CD4-positive, alpha-beta memory T cell (primary cell): ENCODE measurements at regions not wholly inside any gene's neighbourhood (a gene's known extent, or its start where the extent isn't known, plus 50 kb on each side); places are given as distances from the start of the nearest gene placed in this dataset.
A peak's percentile ranks its signal among the peaks of the same experiment; 100 is the strongest.

Experiments
- CTCF ChIA-PET: fragments of 350-600 bp; sonication (Branson Sonifier 250); formaldehyde crosslinking; loops from one replicate; lab custom pipeline; 2021; ENCODE audit warnings: inconsistent platforms; ENCODE audit not compliant: partially characterized antibody; lab: Charles Lee
- POLR2A ChIA-PET: fragments of 350-600 bp; sonication (Branson Sonifier 250); formaldehyde crosslinking; loops from one replicate; lab custom pipeline; 2021; ENCODE audit not compliant: partially characterized antibody; lab: Charles Lee
- DNase-seq, 5 donors: peaks; one replicate each; pipeline versions ENCODE4 v3.0.0 to v3.0.0-alpha.2; 2020 to 2022; ENCODE audit warnings: mixed read lengths in 1 of 5
- H3K27ac ChIP-seq: one replicate; pipeline ENCODE4 v1.7.0; 2013; ENCODE audit warnings: low read depth, low read length
- H3K27me3 ChIP-seq: 2 replicates; pipeline ENCODE4 v1.7.0; 2013; ENCODE audit warnings: mild to moderate bottlenecking, low read length, moderate library complexity; ENCODE audit not compliant: insufficient read depth
- H3K36me3 ChIP-seq: 2 replicates; pipeline ENCODE4 v1.7.0; 2013; ENCODE audit warnings: mild to moderate bottlenecking, low read length, moderate library complexity; ENCODE audit not compliant: insufficient read depth
- H3K4me1 ChIP-seq: 2 replicates; pipeline ENCODE4 v1.7.0; 2013; ENCODE audit warnings: mild to moderate bottlenecking, low read length, moderate library complexity; ENCODE audit not compliant: insufficient read depth
- H3K4me3 ChIP-seq, 2 donors: one replicate each; pipeline ENCODE4 v1.7.0; 2013; ENCODE audit warnings: low read length in 2 of 2, mild to moderate bottlenecking in 1 of 2
- H3K9me3 ChIP-seq, 2 donors: one replicate each; pipeline ENCODE4 v1.7.0; 2013; ENCODE audit warnings: low read length in 2 of 2, control low read depth in 1 of 2; ENCODE audit not compliant: control insufficient read depth in 1 of 2
- H3K27ac Mint-ChIP-seq, 7 donors: one replicate each; pipeline ENCODE4 v1.8.0; 2020 to 2021; ENCODE audit warnings: mixed read lengths in 7 of 7, mild to moderate bottlenecking in 6 of 7, inconsistent platforms in 3 of 7, moderate library complexity in 3 of 7
- H3K27me3 Mint-ChIP-seq, 2 donors: one replicate each; pipeline ENCODE4 v1.8.0; 2020 to 2021; ENCODE audit warnings: mixed read lengths in 2 of 2
- H3K36me3 Mint-ChIP-seq, 2 donors: one replicate each; pipeline ENCODE4 v1.8.0; 2020 to 2021; ENCODE audit warnings: mixed read lengths in 2 of 2, inconsistent platforms in 1 of 2, mild to moderate bottlenecking in 1 of 2
- H3K4me1 Mint-ChIP-seq, 4 donors: one replicate each; pipeline ENCODE4 v1.8.0; 2020 to 2021; ENCODE audit warnings: mixed read lengths in 4 of 4, mild to moderate bottlenecking in 1 of 4
- H3K4me3 Mint-ChIP-seq, 8 donors: one replicate each; pipeline ENCODE4 v1.8.0; 2020 to 2021; ENCODE audit warnings: mixed read lengths in 8 of 8, mild to moderate bottlenecking in 7 of 8, moderate library complexity in 6 of 8, inconsistent platforms in 3 of 8
- H3K9me3 Mint-ChIP-seq, 8 donors: one replicate each; pipeline ENCODE4 v1.8.0; 2020 to 2021; ENCODE audit warnings: mixed read lengths in 8 of 8, mild to moderate bottlenecking in 5 of 8, inconsistent platforms in 3 of 8, moderate library complexity in 1 of 8
- intact Hi-C: fragments of 100-400 bp; cut with micrococcal nuclease; formaldehyde crosslinking; loops from one replicate; pipeline ENCODE4 v1.15.1; 2023

DNA sequence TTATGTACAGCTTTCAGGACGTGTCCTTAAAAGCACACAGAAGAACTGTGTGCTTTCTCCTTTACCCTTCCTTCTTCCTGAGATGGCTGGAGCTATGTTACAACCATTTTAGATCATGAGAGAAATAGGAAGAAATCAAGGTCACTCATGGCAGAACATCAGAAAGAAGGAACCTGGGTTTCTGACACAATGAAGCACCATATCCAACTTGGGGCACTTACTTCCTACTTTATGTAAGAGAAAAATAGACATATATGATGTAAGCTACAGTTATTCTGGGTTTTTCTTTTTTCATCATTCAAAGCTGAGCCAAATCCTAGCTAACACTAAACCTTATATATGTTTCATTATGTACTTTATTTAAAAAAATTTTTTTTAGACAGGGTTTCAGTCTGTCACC lies 79.5 kb downstream of the FAM161A start:
- Histone ChIP-seq H3K27ac (no peak overlapping the region), H3K4me1 (no peaks in the 10 kb centered on the region), H3K27me3 (no peaks in the 10 kb centered on the region), H3K4me3 (no peak overlapping the region), H3K9me3 (no peaks in the 10 kb centered on the region), H3K36me3 (no peaks in the 10 kb centered on the region)
- ChIA-PET POLR2A (interaction anchor here (0.9 kb wide), 1 partner anchor 10 kb away, joined by 3 read pairs; no protein-coding TSS in a partner anchor), CTCF (no interaction called here)
- intact Hi-C loops: no loop called here
- no peak for DNase-seq
- H3K36me3 Mint-ChIP-seq: no peaks in the 10 kb centered on the region
- peaks cover 11 to 24% of the 10 kb centered on the region in 2 donors for H3K27me3 Mint-ChIP-seq
- no peak overlapping the region for H3K27ac Mint-ChIP-seq
- peaks cover 0 to 5% (median under 1%) of the 10 kb centered on the region in 8 donors for H3K9me3 Mint-ChIP-seq
- no peak overlapping the region for H3K4me3 Mint-ChIP-seq
- no peaks in the 10 kb centered on the region for H3K4me1 Mint-ChIP-seq

DNA sequence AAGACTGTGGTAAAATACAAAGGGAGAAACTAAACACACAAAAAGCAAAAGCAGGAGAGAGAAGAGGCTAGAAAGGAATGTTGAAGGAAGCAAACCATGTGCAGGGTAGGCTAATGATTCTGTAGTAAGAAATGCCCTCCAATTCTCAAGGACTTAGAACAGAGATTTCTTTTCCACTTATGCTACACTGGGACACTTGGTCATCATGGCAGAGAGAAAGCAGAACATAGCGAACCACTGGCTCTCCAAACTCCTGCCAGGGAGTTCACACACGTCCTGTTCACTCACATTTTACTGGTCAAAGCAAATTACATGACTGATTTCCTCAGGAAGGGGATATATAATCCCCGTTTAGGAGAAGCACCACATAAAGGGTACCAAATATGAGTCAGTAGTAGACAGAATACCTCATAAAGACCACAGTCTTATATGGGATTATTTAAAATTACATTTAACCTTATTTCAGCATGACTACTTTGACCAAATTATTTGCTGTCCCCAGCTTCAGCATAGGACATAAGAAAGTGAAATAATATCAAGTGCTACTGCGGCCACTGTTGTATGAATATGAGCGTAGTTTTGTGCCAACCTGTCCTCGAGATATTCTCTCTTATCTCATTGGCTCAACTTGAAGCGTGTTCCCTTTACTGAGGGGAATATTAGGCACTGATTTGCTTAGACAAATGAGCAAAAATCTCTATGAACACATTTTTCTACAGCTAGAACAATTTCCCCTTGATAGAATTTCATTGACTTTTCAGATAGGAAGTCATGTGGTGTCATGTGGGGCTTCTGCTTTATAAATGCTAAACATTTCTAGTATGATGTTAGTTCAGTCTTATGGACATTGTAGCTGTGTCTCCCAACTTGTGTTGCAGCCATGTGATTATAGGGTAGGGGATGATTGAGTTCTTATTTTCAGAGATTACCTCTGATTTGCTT lies 81.7 kb downstream of the FAM161A start:
- ChIA-PET CTCF (no interaction called here), POLR2A (no interaction called here)
- Histone ChIP-seq H3K4me1 (no peaks in the 10 kb centered on the region), H3K27ac (no peak overlapping the region), H3K36me3 (no peaks in the 10 kb centered on the region), H3K9me3 (no peaks in the 10 kb centered on the region), H3K27me3 (no peaks in the 10 kb centered on the region), H3K4me3 (no peak overlapping the region)
- peaks cover 11 to 15% of the 10 kb centered on the region in 2 donors for H3K27me3 Mint-ChIP-seq
- H3K4me3 Mint-ChIP-seq: no peak overlapping the region
- no peaks in the 10 kb centered on the region for H3K36me3 Mint-ChIP-seq
- intact Hi-C loops: no loop called here
- no peak overlapping the region for H3K27ac Mint-ChIP-seq
- H3K4me1 Mint-ChIP-seq: no peaks in the 10 kb centered on the region
- no peak for DNase-seq
- H3K9me3 Mint-ChIP-seq: peaks cover 0 to 2% (median 0%) of the 10 kb centered on the region in 8 donors

DNA sequence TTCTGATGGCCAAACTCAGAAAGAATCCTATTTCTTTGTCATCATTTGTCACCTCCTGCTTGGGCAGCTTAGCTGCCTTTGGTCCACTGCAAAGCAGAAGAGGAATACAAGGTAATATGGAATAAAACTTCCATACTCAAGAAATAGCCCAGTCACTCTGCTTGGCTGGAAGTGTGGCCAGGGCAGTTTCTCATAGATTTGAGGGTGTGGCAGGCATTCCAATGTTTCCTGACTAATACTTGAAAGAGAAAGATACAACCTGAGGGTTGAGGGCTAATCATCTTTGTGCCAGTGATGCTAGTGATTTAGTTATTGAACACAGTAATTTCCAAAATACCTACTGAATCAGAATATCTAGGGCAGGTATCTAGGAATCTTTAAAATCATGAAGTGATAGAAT lies 83.1 kb downstream of the FAM161A start:
- no peak overlapping the region for H3K4me3 ChIP-seq
- DNase-seq: no peak
- intact Hi-C loops: no loop called here
- CTCF ChIA-PET: no interaction called here
- Mint-ChIP-seq H3K27ac (no peak overlapping the region), H3K9me3 (peaks cover 0 to 4% (median 0%) of the 10 kb centered on the region in 8 donors), H3K4me3 (no peak overlapping the region), H3K36me3 (no peaks in the 10 kb centered on the region), H3K4me1 (no peaks in the 10 kb centered on the region), H3K27me3 (peaks cover 6 to 10% of the 10 kb centered on the region in 2 donors)
- no peaks in the 10 kb centered on the region for H3K9me3 ChIP-seq
- no peaks in the 10 kb centered on the region for H3K4me1 ChIP-seq
- POLR2A ChIA-PET: no interaction called here
- H3K36me3 ChIP-seq: no peaks in the 10 kb centered on the region
- H3K27me3 ChIP-seq: no peaks in the 10 kb centered on the region
- H3K27ac ChIP-seq: no peak overlapping the region

DNA sequence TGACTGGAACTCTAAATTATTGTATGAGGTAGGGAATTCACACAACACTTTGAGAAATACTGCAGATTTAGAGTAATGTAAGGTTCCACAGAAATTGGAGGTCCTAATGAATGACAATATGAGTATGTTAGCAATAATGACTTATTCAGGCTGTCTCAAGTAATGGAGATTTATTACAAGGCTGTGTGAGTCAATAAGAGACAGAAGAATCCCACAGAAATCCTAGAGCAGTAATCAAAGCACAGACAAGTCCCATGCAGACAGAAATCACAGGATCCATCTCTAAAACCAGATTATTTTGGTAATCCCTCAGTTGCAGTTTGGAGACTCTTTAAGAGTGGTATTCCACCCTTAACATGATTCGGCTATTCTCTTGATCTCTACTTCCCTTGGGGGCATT lies 83.6 kb downstream of the FAM161A start:
- Mint-ChIP-seq H3K27ac (no peak overlapping the region), H3K36me3 (no peaks in the 10 kb centered on the region), H3K4me3 (no peak overlapping the region), H3K4me1 (no peaks in the 10 kb centered on the region), H3K9me3 (peaks cover 0 to 4% (median 0%) of the 10 kb centered on the region in 8 donors), H3K27me3 (peaks cover 6 to 10% of the 10 kb centered on the region in 2 donors)
- POLR2A ChIA-PET: no interaction called here
- H3K36me3 ChIP-seq: no peaks in the 10 kb centered on the region
- H3K4me1 ChIP-seq: no peaks in the 10 kb centered on the region
- no peaks in the 10 kb centered on the region for H3K27me3 ChIP-seq
- CTCF ChIA-PET: no interaction called here
- no peak overlapping the region for H3K27ac ChIP-seq
- no peak overlapping the region for H3K4me3 ChIP-seq
- intact Hi-C loops: no loop called here
- DNase-seq: no peak
- no peaks in the 10 kb centered on the region for H3K9me3 ChIP-seq

DNA sequence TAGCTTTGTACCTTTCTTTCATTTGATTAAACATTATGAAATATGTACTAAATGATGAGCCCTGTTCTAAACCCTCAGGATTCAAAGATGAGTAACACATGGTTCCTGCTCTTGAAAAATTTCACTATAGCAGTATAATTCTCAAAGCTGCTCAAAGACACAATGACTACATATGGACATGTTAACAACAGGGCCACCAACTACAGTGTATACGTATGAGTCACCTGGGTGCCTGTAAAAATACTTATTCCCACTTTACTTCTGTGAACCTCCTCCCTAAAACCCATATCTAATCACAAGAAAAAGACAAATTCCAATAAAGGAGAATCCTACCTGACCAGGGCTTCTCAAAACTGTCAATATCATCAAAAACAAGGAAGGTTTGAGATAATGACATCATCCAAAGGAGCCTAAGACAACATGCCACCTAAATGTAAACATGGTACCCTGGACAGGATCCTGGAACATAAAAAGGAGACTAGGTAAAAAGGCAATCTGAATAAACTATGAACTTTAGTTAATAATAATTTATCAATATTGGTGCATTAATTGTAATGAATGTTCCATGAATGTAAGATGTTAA lies 84.7 kb downstream of the FAM161A start:
- POLR2A ChIA-PET: no interaction called here
- H3K4me1 ChIP-seq: peaks cover 5% of the 10 kb centered on the region
- H3K4me1 Mint-ChIP-seq: peaks cover 2 to 5% (median 4%) of the 10 kb centered on the region in 4 donors

DNA sequence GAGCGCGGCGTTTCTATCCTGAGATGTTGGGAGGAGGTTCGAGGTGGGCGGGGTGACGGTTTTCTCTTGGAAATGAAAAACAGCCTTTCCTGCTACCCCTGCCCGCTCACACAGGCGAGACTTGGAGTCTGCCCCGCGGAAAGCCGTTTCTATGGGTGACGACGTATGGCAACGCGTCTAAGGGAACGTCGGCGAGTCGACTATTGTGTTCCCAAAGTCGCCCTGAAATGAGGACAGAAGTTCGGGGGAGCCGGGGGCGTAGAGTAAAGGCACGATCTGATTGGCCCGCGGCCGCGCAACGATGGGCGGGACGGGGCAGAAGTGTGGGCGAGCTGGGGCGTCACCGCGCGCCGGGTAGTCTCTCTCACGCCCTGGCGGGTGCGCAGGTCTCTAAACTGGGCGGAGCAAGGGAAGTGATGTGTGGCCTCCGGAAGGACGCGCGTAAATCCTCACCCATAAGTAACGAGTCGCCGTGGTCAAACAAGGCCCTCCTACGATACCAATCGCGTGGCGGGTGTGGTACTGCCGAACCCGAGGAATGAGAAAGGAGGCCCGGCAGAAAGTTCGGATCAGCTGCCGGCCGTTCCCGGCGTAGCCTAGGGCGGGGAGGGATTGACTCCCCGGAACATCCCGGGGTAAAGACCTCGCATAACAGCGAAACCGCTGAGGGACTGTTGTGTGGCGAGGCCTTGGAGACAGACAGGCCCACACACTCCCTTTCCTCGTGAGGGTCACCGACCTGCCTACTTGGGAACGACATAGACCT lies 89.6 kb downstream of the FAM161A start:
- Histone ChIP-seq H3K27me3 (no peaks in the 10 kb centered on the region), H3K36me3 (no peaks in the 10 kb centered on the region), H3K4me1 (peaks cover 15% of the 10 kb centered on the region), H3K27ac (peak overlapping the region; percentile 94), H3K9me3 (no peaks in the 10 kb centered on the region), H3K4me3 (peak overlapping the region; percentile 78 to 83)
- intact Hi-C loops: loop anchor here (1.0 to 5.0 kb wide), 7 partner anchors 70 to 587 kb away; partner anchors contain the start of genes B3GNT2, CCT4, FAM161A and USP34
- ChIA-PET CTCF (interaction anchor here (0.7 to 1.3 kb wide), 3 partner anchors 29 to 645 kb away, joined by 3 to 4 read pairs (median 3); no protein-coding TSS in a partner anchor), POLR2A (interaction anchor here (0.6 to 2.1 kb wide), 8 partner anchors 10 to 587 kb away, joined by 3 to 15 read pairs (median 3); partner anchors contain the start of gene XPO1)
- peaks cover 0 to 15% (median 6%) of the 10 kb centered on the region in 8 donors for H3K9me3 Mint-ChIP-seq
- peak; percentile 95 to 98 (median 96) for DNase-seq
- H3K27ac Mint-ChIP-seq: peak overlapping the region; percentile 95 to 99 (median 99)
- H3K4me1 Mint-ChIP-seq: peaks cover 8 to 22% (median 15%) of the 10 kb centered on the region in 4 donors
- H3K4me3 Mint-ChIP-seq: peak overlapping the region; percentile 93 to 98 (median 96)
- H3K27me3 Mint-ChIP-seq: peaks cover 0 to 2% of the 10 kb centered on the region in 2 donors
- H3K36me3 Mint-ChIP-seq: peaks cover 0 to 12% of the 10 kb centered on the region in 2 donors

More for the DNA sequence above, 84.7 kb downstream of the FAM161A start:
- no peak overlapping the region for H3K4me3 ChIP-seq
- H3K9me3 ChIP-seq: no peaks in the 10 kb centered on the region
- Mint-ChIP-seq H3K9me3 (peaks cover 0 to 9% (median 5%) of the 10 kb centered on the region in 8 donors), H3K27ac (no peak overlapping the region), H3K36me3 (peaks cover 0 to 2% of the 10 kb centered on the region in 2 donors), H3K4me3 (no peak overlapping the region), H3K27me3 (peaks cover 6 to 9% of the 10 kb centered on the region in 2 donors)
- CTCF ChIA-PET: no interaction called here
- no peaks in the 10 kb centered on the region for H3K27me3 ChIP-seq
- no peaks in the 10 kb centered on the region for H3K36me3 ChIP-seq
- DNase-seq: no peak
- H3K27ac ChIP-seq: no peak overlapping the region
- intact Hi-C loops: no loop called here
